Fibroblast of mammary gland (primary cell): ENCODE measurements at regions not wholly inside any gene's neighbourhood (a gene's known extent, or its start where the extent isn't known, plus 50 kb on each side); places are given as distances from the start of the nearest gene placed in this dataset.
"Not testable (repeated sequence)": the region's sequence is repeated elsewhere in the genome, so short reads cannot be mapped to it uniquely, and the experiment has no call there.

Source experiments
- DNase-seq: peaks from one replicate; pipeline ENCODE4 v3.0.0-alpha.2; 2010; ENCODE audit warnings: low read depth
- H3K4me3 ChIP-seq: 2 replicates; pipeline ENCODE4 v1.5.1; 2011; ENCODE audit warnings: low read depth, mild to moderate bottlenecking, low read length, moderate library complexity; ENCODE audit not compliant: control insufficient read depth
- CTCF ChIP-seq: conservative IDR thresholded peaks from 2 replicates; pipeline ENCODE4 v1.5.1; 2011; ENCODE audit warnings: low read depth, low read length, inconsistent platforms; ENCODE audit not compliant: control insufficient read depth, insufficient read depth

GRCh38 chr4:85039526-85039925, 73.0 kb upstream of the WDFY3 start:
- no peak overlapping the region for H3K4me3 ChIP-seq
- no peak for TF ChIP-seq CTCF
- DNase-seq: peak; percentile 98

DNA sequence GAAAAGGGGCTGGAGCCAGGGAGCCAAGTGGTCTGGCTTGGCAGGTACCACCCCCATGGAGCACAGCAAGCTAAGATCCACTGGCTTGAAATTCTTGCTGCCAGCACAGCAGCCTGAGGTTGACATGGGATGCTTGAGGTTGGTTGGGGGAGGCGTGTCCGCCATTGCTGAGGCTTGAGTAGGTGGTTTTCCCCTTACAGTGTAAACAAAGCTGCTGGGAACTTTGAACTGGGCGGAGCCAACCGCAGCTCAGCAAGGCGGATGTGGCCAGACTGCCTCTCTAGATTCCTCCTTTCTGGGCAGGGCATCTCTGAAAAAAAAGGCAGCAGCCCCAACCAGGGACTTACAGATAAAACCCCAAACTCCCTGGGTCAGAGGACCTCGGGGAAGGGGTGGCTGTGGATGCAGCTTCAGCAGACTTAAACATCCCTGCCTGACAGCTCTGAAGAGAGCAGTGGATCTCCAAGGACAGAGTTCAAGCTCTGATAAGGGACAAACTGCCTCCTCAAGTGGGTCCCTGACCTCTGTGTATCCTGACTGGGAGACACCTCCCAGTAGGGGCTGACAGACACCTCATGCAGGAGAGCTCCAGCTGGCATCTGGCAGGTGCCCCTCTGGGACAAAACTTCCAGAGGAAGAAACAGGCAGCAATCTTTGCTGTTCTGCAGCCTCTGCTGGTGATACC, 77.5 kb upstream of the WDFY3 start:
- DNase-seq: peak; percentile 4
- H3K4me3 ChIP-seq: not testable (repeated sequence)

GRCh38 chr4:85050736-85051135, 84.2 kb upstream of the WDFY3 start:
- no peak overlapping the region for H3K4me3 ChIP-seq
- TF ChIP-seq CTCF: no peak
- no peak for DNase-seq

- no peak overlapping the region for H3K4me3 ChIP-seq
- DNase-seq: no peak
- TF ChIP-seq CTCF: no peak
Observed at GRCh38 chr4:85051526-85051925, 85.0 kb upstream of the WDFY3 start.

GRCh38 chr4:85054925-85055324, 88.4 kb upstream of the WDFY3 start:
- not testable (repeated sequence) for H3K4me3 ChIP-seq, DNase-seq

- no peak overlapping the region for H3K4me3 ChIP-seq
- no peak for DNase-seq
- no peak for TF ChIP-seq CTCF
Observed at GRCh38 chr4:85058551-85058950, 92.1 kb upstream of the WDFY3 start.

DNA sequence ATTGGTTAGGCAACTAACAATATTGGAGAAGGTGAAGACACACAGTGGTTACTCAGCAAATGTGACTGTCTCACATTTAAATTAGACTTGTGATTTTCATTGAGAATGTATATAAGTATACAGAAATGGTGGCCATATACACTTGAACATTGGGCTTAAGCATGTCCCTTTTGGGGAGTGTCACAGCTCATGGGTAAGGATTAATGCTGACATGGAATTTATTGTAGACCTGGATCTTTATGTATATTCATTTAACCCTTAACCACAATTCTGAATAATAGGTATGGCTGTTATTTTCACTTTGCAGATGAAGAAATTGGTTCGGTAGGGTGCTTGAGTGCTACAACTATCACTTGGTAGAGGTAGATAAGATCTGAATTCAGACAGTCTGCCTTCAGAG, 95.5 kb upstream of the WDFY3 start:
- TF ChIP-seq CTCF: no peak
- no peak for DNase-seq
- H3K4me3 ChIP-seq: no peak overlapping the region

GRCh38 chr4:85062466-85062865, 96.0 kb upstream of the WDFY3 start:
- DNase-seq: no peak
- H3K4me3 ChIP-seq: no peak overlapping the region
- no peak for TF ChIP-seq CTCF
